ENCODE measurements at regions not wholly inside any gene's neighbourhood (a gene's known extent, or its start where the extent isn't known, plus 50 kb on each side); places are given as distances from the start of the nearest gene placed in this dataset.
"Not testable (repeated sequence)": the region's sequence is repeated elsewhere in the genome, so short reads cannot be mapped to it uniquely, and the experiment has no call there.

DNA sequence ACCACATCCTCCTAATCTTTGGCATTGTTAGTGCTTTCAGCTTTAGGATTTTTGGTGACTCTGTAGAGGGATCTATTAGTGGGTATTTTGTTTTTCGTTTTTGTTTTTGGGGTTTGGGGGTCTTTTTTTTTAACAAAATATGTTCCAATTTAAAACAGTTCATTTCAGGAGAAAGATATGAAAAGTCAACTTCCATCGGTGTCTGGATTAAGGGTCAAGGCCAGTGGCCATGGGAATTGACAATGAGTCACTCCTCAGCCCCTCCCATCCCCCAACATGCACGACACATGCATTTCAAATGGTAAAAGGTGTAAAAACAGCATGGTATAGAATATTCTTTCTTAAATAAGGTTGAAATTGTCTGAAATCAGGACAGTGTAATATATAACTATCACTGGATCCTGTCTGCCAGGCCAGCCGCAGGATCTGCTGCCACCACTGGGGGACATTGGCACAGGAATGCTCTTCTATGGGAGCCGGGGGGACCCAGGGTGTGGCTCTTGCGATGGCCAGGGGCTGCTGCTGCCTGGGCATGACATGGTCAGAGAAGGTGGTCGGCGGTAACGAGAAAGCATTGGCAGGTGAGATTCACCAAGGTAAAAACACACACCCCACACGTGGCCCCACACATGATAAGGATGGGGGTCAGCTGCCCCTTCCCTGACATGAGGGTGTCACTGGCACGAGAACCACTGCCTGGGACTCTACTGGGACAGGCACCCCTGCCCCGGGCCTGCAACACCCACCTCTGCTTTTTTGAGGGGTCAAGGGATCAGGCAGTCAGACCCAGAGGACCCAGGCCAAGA lies 126.2 kb upstream of the KCTD7 start:
- no peak for DNase-seq (ENCODE audit: low read depth in 3 of 3)

DNA sequence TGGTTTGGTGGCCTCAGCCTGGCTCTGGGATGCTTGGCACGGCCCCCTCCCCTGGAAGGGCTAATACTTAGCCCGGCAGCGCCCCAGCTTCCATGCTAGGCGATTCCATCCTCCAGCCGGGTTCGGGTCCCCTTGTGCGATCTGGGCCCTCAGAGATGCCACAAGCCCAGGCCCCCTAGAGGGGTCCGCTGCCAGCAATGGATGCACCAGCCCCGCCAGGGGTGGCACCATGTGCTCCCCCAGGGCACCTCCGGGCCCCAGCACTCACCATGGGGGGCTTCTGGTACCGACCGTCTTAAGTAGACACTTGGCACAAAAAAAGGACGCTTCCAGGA lies 125.7 kb upstream of the KCTD7 start:
- no peak for DNase-seq (ENCODE audit: low read depth in 3 of 3)

DNA sequence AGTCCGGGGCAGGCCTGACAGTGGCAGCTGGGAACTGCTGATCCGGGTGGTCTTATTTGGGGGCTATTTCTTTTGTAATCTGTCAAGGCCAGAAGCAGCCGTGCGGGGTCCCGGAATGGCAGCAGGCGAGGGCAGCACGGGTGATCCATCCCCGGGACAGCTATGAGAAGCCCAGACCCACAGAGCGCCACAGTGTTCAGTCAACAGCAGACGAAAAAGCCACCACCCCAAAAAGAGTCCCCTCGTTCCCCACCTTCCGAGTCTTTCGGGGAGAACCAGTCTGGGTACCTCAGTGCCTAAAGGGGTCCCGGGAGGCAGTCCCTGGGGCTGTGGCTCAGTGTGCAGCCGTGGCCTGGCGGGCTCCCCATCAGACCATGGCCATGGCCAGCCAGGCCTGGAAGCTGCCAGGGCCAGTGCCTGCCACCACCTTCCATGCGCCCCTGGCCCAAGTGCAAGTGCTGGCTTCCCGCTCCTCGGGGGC lies 125.1 kb upstream of the KCTD7 start:
- DNase-seq (ENCODE audit: low read depth in 3 of 3) = no peak

DNA sequence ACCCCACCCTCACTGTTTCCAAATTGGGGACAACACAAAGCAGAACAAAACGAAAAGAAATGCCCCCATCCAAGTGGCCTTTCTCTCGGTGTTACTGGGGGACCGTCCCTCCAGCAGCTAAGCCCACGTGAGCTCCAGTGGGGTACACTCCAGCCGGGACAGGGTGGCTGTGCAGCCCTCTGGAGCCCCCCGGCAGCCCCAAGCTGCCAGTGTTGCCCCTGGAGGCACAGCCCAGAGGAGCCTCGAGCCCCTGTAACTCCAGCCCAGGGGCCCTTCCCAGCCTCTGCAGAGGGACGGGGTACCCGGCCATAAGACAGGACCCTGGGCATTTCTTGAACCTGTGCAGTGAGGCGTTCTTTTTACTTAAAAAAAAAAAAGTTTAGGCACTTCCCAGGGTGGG lies 124.5 kb upstream of the KCTD7 start:
- DNase-seq (ENCODE audit: low read depth in 3 of 3) = no peak

DNA sequence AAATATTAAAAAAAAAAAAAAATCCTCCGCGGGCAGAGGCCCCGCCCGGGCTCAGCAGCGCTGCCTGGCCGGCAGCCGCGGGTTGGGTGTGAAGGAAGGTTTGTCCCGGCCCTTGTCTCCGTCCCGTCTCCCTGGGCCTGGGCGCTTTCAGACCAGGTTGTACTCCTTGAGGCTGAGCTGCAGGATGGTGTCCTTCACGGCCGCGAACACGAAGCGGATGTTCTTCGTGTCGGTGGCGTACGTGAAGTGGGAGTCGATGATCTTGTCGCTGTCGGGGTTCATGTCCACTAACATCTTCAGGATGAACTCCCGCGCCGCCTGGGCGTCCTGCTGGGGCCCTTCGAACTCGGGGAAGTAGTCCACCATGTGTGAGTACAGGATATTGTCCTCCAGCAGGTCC lies 123.7 kb upstream of the KCTD7 start:
- no peak for DNase-seq (ENCODE audit: low read depth in 3 of 3)

DNA sequence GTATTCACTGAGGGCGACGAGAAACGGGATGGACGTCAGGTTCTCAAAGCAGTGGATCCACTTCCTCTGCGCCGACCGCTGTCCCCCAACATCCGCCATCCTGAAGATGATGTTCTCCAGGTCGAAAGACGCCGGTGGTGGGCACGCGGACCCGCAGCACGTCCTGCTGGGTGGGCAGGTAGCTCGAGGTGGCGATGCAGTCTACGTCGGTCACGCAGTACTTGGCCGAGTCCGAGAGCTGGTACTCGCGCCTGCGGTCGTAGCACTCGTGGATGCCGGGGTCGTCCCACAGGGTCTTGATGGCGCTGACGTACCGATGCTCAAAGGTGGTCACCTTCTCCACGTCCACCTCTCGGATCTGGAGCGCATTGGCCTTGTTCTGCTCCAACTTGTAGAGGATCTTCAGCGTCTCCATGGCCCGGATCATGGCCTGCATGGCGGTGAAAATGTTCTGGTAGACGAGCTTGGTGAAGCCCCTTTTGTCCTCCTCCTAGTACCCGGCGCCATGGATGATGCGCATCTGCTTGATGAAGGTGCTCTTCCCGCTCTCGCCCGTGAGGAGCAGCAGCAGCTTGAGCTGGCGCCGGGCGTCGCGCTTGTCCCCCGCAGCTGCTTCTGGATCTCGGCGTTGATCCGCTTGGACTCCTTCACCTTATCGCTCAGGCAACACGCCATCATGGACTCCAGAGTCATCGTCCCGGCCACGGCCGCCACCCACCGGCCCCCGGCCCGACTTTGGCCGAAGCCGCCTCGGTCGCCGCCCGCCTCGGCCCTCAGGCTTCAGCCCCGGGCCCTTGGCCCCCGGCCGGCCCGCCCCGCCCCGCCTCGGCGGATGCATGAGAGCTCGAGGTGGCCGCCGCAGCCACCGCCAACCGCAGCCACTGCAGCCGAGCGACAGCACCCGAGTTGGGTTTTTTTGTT lies 122.9 kb upstream of the KCTD7 start:
- no peak for DNase-seq (ENCODE audit: low read depth in 3 of 3)

DNA sequence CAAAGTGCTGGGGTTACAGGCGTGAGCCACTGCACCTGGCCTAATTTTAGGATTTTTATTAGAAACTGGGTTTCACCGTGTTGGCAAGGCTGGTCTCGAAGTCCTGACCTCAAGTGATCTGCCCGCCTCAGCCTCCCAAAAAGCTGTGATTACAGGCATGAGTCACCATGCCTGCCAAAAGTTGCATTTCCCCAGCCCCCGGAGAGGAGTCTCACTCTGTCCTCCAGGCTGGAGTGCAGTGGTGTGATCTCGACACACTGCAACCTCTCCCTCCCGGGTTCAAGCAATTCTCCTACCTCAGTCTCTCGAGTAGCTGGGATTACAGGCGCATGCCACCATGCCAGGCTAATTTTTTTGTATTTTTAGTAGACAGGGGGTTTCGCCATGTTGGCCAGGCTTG lies 122.0 kb upstream of the KCTD7 start:
- DNase-seq (ENCODE audit: low read depth in 3 of 3) = not testable (repeated sequence)

DNA sequence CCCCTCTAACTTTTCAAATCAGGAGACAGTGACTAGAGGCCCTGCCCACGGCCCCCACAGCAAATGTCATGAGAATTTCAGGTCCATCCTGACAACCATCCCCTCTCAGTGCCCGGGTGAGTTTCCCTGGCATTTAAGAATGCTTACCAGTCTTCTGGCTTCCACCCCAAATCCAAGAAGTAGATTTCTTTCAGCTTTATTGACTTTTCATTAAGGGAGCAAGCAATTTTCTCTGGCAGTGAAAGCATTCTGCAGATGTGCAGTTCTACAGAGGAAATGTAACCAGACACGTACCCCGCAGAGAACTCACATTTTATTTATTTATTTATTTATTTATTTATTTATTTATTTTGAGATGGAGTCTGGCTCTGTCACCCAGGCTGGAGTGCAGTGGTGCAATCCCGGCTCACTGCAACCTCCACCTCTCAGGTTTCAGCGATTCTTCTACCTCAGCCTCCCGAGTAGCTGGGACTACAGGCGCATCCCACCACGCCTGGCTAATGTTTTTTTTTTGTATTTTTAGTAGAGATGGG lies 120.9 kb upstream of the KCTD7 start:
- no peak for DNase-seq (ENCODE audit: low read depth in 3 of 3)

DNA sequence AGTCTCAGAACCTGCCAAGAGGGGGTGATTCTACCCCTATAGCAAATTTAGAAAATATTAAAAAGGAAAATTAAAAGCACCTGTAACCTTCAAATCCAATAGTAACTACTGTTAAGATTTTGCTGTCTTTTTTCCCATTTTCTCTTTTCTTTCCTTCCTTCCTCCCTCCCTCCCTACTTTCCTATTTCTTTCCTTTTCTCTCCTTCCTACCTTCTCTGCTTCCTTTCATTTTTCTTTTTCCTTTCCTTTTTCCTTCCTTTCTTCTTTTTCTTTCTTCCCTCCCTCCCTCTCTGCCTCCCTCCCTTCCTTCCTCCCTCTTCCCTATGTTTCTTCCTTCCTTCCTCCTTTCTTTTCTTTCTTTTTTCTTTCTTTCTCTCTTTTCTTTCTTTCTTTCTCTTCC lies 120.2 kb upstream of the KCTD7 start:
- DNase-seq (ENCODE audit: low read depth in 3 of 3) = no peak

DNA sequence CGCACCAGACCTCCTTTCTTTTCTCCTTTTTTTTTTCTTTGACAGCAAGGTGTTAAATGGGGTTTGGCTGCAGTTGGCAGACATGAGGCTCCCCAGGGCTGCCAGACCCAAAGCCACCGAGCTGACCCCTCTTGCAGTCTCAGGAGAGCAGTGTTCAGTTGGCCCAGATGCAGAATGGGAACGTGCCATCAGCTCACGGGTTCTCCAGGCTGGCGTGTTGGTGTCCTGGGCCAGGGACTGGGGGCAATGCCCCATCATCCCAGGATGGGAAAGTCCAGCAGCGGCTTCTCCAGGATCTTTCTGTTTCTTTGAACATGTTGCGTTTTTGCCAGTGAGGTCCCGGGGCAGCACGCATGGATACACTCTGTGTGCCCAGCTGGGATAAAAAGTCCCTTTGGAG lies 114.6 kb upstream of the KCTD7 start:
- DNase-seq (ENCODE audit: low read depth in 3 of 3) = no peak

DNA sequence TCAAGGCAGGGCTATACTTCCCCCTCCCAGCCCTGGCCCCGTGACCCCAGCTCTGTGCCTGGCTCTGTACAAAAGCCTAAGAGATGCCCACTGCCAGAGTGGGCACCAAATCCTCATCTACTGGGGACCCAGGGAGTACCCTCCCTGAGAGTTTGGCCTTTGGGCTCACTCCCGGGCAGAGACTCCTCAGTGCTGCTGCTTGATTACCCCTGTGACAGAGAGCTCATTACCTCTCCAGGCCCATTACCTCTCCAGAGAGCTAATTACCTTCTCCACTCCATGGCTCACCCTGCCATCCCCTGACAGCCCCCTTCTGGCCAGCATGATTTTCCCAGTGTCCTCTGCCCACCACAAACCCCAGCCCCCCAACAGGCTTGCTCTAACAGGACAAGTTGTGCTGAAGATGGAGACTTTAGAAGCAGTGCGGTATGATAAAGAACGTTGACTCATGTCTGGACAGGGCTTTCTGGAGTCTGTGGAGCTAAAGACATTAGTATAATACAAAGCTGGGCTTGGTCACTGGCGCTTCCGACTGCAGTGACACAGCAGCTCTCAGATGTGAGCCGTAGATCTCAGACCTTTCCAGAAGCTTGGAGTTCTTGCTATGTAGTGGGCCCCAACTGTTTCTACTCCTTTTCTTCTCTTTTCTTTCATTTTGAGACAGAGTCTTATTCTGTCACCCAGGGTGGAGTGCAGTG lies 111.3 kb upstream of the KCTD7 start:
- no peak for DNase-seq (ENCODE audit: low read depth in 3 of 3)

DNA sequence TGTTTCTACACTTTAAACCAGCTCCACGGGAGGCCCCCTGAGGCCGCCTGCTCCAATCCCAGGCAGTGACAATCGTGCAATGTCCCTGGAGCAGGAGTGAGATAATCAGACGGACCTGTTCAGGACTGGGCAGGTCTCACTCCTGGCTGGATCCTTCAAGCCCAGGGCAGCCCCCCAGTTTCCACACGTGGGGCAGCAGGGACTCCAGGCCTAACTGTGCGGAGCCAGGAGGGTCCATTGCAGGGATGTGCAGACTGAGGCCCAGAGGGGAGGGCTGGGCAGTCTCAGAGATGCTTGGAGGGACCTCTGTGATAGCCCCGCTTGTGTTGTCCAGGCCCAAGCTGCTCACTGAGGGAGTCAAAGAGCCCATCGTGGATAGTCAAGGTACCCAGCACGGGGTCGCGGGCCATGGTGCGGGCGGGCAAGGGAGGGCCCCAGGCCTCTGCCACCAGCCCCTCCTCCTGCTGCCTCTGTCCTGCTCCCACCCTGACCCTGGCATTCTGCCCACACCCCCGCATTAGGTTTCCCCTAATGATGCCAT lies 110.5 kb upstream of the KCTD7 start:
- DNase-seq (ENCODE audit: low read depth in 3 of 3) = no peak

DNA sequence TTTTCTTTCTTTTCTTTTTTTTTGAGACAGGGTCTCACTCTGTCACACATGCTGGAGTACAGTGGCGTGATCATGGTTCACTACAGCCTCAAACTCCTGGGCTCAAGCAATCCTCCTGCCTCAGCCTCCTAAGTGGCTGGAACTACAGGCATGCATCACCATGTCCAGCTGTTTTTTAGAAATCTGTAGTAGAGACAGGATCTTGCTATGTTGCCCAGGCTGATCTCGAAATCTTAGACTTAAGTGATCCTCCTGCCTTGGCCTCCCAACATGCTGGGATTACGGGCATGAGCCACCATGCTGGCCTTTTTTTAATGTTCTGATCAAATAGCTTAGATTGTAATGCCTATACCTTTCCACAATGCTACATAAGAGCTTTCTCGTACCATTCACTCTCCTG lies 107.0 kb upstream of the KCTD7 start:
- no peak for DNase-seq (ENCODE audit: low read depth in 3 of 3)

DNA sequence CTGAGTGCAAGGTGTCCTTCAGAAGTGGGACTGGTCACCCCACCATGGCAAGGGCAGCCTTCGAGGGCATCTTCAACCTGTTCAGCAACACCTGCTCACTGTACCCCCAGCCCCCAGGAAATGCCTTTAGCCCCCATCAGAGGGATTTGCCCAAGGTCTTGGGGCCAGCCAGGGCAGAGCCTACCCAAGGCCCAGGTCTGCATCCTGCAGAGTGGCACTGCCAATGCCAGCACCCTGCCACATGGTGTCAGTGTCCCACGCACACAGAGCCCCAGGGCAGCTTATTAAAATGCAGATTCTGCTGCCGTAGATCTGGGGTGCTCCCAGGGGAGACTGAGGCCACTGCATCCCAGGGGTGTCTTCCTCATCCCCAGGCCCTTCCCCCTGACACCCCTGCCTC lies 106.2 kb upstream of the KCTD7 start:
- no peak for DNase-seq (ENCODE audit: low read depth in 3 of 3)

DNA sequence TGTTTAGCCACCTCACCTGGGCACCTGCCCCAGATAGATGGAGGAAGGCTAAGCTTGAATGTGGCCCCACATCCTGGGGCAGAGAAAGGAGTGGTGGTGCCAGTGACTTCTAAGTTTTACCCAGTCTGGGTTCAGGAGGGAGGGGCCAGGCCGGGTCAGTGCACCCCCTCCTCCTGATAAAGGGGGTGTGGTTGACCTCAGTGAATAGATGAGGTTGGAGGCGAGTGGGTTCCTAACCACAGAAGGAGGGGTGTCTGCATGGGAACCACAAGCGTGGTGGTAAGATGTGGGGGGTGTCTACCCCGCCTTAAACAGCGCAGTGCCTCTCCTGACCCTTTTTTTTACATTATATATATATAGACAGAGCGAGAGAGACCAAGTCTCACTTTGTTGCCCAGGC lies 105.3 kb upstream of the KCTD7 start:
- no peak for DNase-seq (ENCODE audit: low read depth in 3 of 3)

DNA sequence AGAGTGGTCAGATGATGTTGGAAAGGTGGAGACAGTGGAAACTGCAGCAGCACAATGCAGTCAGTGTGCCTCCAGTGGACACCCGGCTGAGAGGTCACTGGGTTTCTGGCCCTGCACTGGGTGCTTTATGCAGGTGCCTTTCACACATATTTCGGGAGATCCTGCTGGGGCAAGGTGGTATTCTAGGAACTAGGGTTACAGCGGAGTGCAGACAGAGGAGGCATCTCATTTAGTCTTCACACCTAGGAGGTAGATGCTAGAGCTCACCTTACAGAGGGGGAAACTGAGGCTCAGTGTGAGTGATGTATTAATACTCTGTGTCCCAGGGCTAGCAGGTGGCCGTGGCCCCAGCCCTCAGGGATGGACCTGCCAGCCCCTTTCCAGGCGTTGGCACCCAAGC lies 103.9 kb upstream of the KCTD7 start:
- DNase-seq (ENCODE audit: low read depth in 3 of 3) = no peak

DNA sequence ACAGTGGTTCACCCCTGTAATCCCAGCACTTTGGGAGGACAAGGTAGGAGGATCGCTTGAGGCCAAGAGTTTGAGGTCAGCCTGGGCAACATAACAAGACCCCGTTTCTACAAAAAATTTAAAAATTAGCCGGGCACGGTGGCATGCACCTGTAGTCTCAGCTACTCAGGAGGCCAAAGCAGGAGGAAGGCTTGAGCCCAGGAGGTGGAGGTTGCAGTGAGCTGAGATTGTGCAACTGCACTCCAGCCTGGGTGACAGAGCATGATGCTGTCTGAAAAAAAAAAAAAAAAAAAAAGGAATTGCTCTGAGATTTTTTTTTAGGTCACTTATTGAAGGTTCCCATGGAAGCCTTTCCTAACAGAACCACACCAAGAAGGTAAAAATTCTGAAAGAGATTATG lies 101.9 kb upstream of the KCTD7 start:
- DNase-seq (ENCODE audit: low read depth in 3 of 3) = not testable (repeated sequence)

DNA sequence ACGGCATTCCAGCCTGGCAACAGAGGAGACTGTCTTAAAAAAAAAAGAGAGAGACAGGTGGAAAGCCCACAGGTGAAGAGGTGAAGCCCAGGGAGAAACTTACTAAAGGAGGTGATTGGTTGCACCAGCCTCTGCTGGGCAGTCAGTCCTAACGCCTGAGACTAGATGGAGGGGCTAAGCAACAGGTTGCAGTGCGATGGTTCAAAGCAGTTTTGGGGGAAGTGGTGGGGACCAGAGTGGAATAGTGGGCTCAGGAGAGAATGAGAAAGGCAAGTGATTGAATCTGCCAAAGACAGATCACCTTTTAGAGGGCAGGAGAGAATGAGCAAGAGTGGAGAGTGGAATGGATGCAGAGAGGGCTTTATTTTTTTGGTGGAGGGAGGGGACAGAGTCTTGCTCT lies 100.0 kb upstream of the KCTD7 start:
- no peak for DNase-seq (ENCODE audit: low read depth in 3 of 3)

DNA sequence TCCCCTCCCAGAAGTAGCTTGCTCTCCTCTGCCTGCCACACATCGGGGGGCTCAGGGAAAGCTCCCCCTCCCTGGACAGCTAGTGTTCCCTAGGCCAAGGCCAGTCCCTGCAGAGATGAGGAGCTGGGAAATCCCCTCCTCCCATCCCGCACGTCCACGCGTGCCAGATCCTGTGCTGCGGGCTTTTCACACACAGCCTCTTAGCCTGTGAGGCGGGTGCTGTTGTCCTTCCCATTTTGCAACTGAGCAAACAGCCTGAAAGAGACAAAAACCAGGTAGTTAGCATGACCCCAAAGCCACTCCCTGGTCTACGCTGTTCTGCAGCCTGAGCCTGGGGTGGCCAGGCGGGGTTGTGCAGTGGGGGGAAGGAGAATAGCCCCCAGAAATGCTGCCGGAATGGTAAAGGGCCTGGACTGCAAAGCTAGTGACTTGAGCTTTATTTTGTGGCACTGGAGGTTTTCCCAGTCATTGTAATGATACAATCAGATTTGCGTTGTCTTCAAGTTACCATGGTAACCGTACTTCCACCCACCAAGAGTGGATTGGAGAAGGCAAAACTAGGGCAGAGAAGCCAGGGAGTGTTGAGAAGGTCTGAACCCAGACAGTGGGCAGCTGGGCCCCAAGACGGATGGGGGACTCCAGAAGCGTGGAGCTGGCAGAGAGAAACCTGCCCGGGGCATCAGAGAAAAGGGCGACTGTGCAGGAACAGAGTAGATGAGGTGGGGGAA lies 98.6 kb upstream of the KCTD7 start:
- DNase-seq (ENCODE audit: low read depth in 3 of 3) = no peak

DNA sequence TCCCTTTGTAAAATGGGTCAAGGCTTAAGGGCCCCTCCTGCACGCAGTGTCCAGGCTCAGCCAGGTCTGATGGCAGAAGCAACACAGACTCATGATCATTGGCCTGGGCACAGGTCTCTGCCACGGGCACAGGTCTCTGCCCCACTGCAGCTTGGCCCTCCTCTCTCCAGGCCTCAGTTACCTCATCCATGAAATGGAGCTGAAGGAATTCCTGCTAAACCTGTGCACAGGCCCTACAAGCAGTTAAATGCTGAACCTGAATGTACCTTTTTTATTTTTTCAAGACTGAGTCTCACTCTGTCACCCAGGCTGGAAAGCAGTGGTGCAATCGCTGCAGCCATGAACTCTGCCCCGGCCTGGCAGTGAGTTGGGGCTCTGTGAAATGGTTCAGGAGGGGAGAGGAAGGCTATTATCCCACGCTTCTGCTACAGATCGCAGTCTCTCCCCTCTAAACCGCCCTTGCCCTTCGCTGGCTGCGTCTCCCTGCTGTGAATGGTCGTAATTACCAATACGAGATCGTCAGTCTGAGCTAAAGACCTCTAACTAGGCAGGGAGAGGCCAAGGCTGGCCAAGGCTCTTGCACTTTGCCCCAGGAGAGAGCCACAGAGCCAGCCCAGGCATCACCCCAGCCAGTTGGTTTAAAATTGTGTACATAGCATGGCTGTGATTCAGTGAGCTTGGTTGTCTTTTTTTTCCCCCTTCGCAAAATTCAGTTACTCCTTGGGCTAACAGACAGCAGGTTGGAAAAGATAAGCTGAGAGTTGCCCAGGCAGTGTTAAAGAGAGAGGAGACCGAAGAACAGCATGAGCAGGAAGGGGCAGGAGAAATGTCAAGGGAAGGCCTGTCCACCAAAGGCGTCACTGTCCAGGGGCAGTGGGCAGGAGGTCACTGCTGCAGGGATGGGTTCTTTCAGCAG lies 93.0 kb upstream of the KCTD7 start:
- no peak for DNase-seq (ENCODE audit: low read depth in 3 of 3)

Measured in stimulated activated CD4-positive, alpha-beta T cell treated with anti-CD3 and anti-CD28 coated beads, TNF-alpha, amount 100 ng/mL, for 24 hours (primary cell).